WI38 (cell line): ENCODE measurements at regions not wholly inside any gene's neighbourhood (a gene's known extent, or its start where the extent isn't known, plus 50 kb on each side); places are given as distances from the start of the nearest gene placed in this dataset.

ENCODE experiments used
- H3K4me3 ChIP-seq: 2 replicates; pipeline ENCODE4 v1.5.1; 2011; ENCODE audit warnings: low read depth, mild to moderate bottlenecking, control low read depth, low read length
- CTCF ChIP-seq: IDR thresholded peaks from 2 replicates; pipeline ENCODE4 v1.5.1; 2012; ENCODE audit warnings: low read depth, mild to moderate bottlenecking, control low read depth, low read length

GRCh38 chr6:22071270-22072041, 225.4 kb downstream of the PRL start:
- peak overlapping the region; percentile 35 for H3K4me3 ChIP-seq
- TF ChIP-seq CTCF: no peak

GRCh38 chr6:22072949-22073348, 223.9 kb downstream of the PRL start:
- no peak for TF ChIP-seq CTCF
- H3K4me3 ChIP-seq: no peak overlapping the region

GRCh38 chr6:22073516-22074198, 223.2 kb downstream of the PRL start:
- no peak overlapping the region for H3K4me3 ChIP-seq
- TF ChIP-seq CTCF: no peak

GRCh38 chr6:22078288-22078687, 218.5 kb downstream of the PRL start:
- TF ChIP-seq CTCF: no peak
- H3K4me3 ChIP-seq: no peak overlapping the region

- no peak overlapping the region for H3K4me3 ChIP-seq
- TF ChIP-seq CTCF: no peak
Measured at GRCh38 chr6:22078802-22079545, 217.9 kb downstream of the PRL start.

GRCh38 chr6:22079783-22080182, 217.1 kb downstream of the PRL start:
- H3K4me3 ChIP-seq: no peak overlapping the region
- no peak for TF ChIP-seq CTCF

GRCh38 chr6:22081709-22082108, 215.1 kb downstream of the PRL start:
- H3K4me3 ChIP-seq: no peak overlapping the region
- no peak for TF ChIP-seq CTCF
